H1 (cell line): ENCODE measurements at regions not wholly inside any gene's neighbourhood (a gene's known extent, or its start where the extent isn't known, plus 50 kb on each side); places are given as distances from the start of the nearest gene placed in this dataset.

ENCODE experiments used
- CTCF ChIA-PET: fragments of 300-600 bp; sonication (Branson Sonifier 250); formaldehyde crosslinking; loops from one replicate; lab custom pipeline; 2021; ENCODE audit not compliant: partially characterized antibody; lab: Charles Lee
- POLR2A ChIA-PET: fragments of 300-600 bp; sonication (Branson Sonifier 250); formaldehyde crosslinking; loops from one replicate; lab custom pipeline; 2021; ENCODE audit warnings: inconsistent platforms; ENCODE audit not compliant: partially characterized antibody; lab: Charles Lee
- DNase-seq, 2 experiments: peaks; one replicate each; pipeline versions ENCODE4 v3.0.0 to v3.0.0-alpha.2; 2010 to 2022; ENCODE audit warnings: low spot score in 2 of 2, low read depth in 1 of 2, mixed read lengths in 1 of 2
- FAIRE-seq: peaks from 2 replicates; lab custom pipeline; 2011; peaks lifted over from hg19 to GRCh38; lab: Jason Lieb, UNC
- H2AFZ ChIP-seq: 2 replicates; pipeline ENCODE4 v1.8.1; 2012; ENCODE audit warnings: low read length, inconsistent platforms
- H2AK5ac ChIP-seq: 2 replicates; pipeline ENCODE4 v1.6.1; 2013; ENCODE audit warnings: low read depth, low read length
- H2BK120ac ChIP-seq: replicated peaks from 2 replicates; pipeline ENCODE3; 2013; ENCODE audit warnings: low read depth, low read length, inconsistent platforms
- H2BK12ac ChIP-seq: 2 replicates; pipeline ENCODE4 v1.6.1; 2013; ENCODE audit warnings: low read depth, low read length
- H2BK15ac ChIP-seq: 2 replicates; pipeline ENCODE4 v1.6.1; 2013; ENCODE audit warnings: low read length
- H2BK20ac ChIP-seq: 2 replicates; pipeline ENCODE4 v1.6.1; 2013; ENCODE audit warnings: low read length
- H2BK5ac ChIP-seq: 2 replicates; pipeline ENCODE4 v1.6.1; 2013; ENCODE audit warnings: low read depth, low read length
- H3K14ac ChIP-seq: 2 replicates; pipeline ENCODE4 v1.6.1; 2013; ENCODE audit warnings: inconsistent platforms; ENCODE audit not compliant: insufficient read length
- H3K18ac ChIP-seq: 2 replicates; pipeline ENCODE4 v1.6.1; 2013; ENCODE audit warnings: low read length; ENCODE audit errors: extremely low read depth
- H3K23ac ChIP-seq: 2 replicates; pipeline ENCODE4 v1.6.1; 2013; ENCODE audit warnings: inconsistent platforms; ENCODE audit not compliant: insufficient read length
- H3K23me2 ChIP-seq: 2 replicates; pipeline ENCODE4 v1.6.1; 2013; ENCODE audit warnings: low read depth, low read length
- H3K27ac ChIP-seq: 2 replicates; pipeline ENCODE4 v1.6.1; 2011; ENCODE audit warnings: low read depth, low read length, inconsistent platforms
- H3K27me3 ChIP-seq, 4 experiments: replicated peaks in 1 of 4; 1 replicate in 1 of 4; 2 replicates in 3 of 4; pipeline versions ENCODE4 v1.6.1 to v1.8.1; 2011 to 2013; ENCODE audit warnings: low read length in 3 of 4, mild to moderate bottlenecking in 3 of 4, inconsistent platforms in 2 of 4, mixed read lengths in 2 of 4, moderate library complexity in 1 of 4; ENCODE audit not compliant: control insufficient read depth in 3 of 4, insufficient read depth in 3 of 4; ENCODE audit errors: extremely low read depth in 1 of 4
- H3K36me3 ChIP-seq, 4 experiments: 2 replicates each; pipeline versions ENCODE4 v1.6.1 to v1.8.1; 2011 to 2013; ENCODE audit warnings: mild to moderate bottlenecking in 4 of 4, low read length in 3 of 4, moderate library complexity in 2 of 4, control low read depth in 1 of 4, inconsistent platforms in 1 of 4; ENCODE audit not compliant: insufficient read depth in 4 of 4, control insufficient read depth in 2 of 4
- H3K4ac ChIP-seq: replicated peaks from 2 replicates; pipeline ENCODE3; 2013; ENCODE audit warnings: low read length, low read depth, mixed read lengths, inconsistent platforms; ENCODE audit not compliant: insufficient read length
- H3K4me1 ChIP-seq, 4 experiments: replicated peaks in 1 of 4; 1 replicate in 1 of 4; 2 replicates in 3 of 4; pipeline versions ENCODE4 v1.6.1 to v1.8.1; 2011 to 2013; ENCODE audit warnings: low read length in 3 of 4, inconsistent platforms in 2 of 4, mixed read lengths in 1 of 4; ENCODE audit not compliant: insufficient read depth in 4 of 4, control insufficient read depth in 3 of 4
- H3K4me2 ChIP-seq, 2 experiments: 2 replicates each; pipeline versions ENCODE4 v1.6.1 to v1.8.1; 2011 to 2013; ENCODE audit warnings: low read depth in 2 of 2, low read length in 2 of 2, control low read depth in 1 of 2, inconsistent platforms in 1 of 2, mild to moderate bottlenecking in 1 of 2; ENCODE audit not compliant: insufficient read depth in 1 of 2
- H3K4me3 ChIP-seq, 4 experiments: fragments of 200-600, 300-600 bp in 1 of 4; sonication (generic), shearing (Covaris generic), sonication (Bioruptor Twin) in 1 of 4; 2 replicates each; pipeline versions ENCODE4 v1.5.1 to v1.8.1; 2011 to 2016; ENCODE audit warnings: low read length in 4 of 4, low read depth in 3 of 4, control low read depth in 2 of 4, inconsistent platforms in 2 of 4, mild to moderate bottlenecking in 2 of 4, mixed read lengths in 1 of 4, moderate library complexity in 1 of 4; ENCODE audit not compliant: insufficient read depth in 2 of 4; ENCODE audit errors: extremely low read depth in 1 of 4
- H3K56ac ChIP-seq: replicated peaks from 2 replicates; pipeline ENCODE3; 2013; ENCODE audit warnings: low read depth, mild to moderate bottlenecking, mixed read lengths, low read length, inconsistent platforms; ENCODE audit not compliant: insufficient read length
- H3K79me1 ChIP-seq: 2 replicates; pipeline ENCODE4 v1.6.1; 2013; ENCODE audit warnings: low read depth, low read length, control low read depth
- H3K79me2 ChIP-seq, 2 experiments: 2 replicates each; pipeline versions ENCODE4 v1.6.1 to v1.8.1; 2012 to 2013; ENCODE audit warnings: low read length in 2 of 2, mild to moderate bottlenecking in 2 of 2, inconsistent platforms in 1 of 2; ENCODE audit not compliant: insufficient read depth in 2 of 2, control insufficient read depth in 1 of 2
- H3K9ac ChIP-seq, 4 experiments: replicated peaks in 1 of 4; 1 replicate in 1 of 4; 2 replicates in 3 of 4; pipeline versions ENCODE4 v1.6.1 to v1.8.1; 2011 to 2013; ENCODE audit warnings: low read depth in 3 of 4, low read length in 3 of 4, control low read depth in 2 of 4, mild to moderate bottlenecking in 2 of 4, moderate library complexity in 2 of 4, inconsistent platforms in 1 of 4; ENCODE audit errors: extremely low read depth in 1 of 4
- H3K9me3 ChIP-seq, 2 experiments: 2 replicates each; pipeline versions ENCODE4 v1.6.1 to v1.8.1; 2012 to 2013; ENCODE audit warnings: mild to moderate bottlenecking in 2 of 2, moderate library complexity in 2 of 2, control low read depth in 1 of 2, inconsistent platforms in 1 of 2, low read depth in 1 of 2, low read length in 1 of 2, mixed read lengths in 1 of 2; ENCODE audit not compliant: insufficient read depth in 2 of 2
- H4K20me1 ChIP-seq, 2 experiments: replicated peaks in 1 of 2; 2 replicates each; pipeline versions ENCODE3 to v1.8.1; 2011 to 2013; ENCODE audit warnings: inconsistent platforms in 2 of 2, low read length in 2 of 2, mild to moderate bottlenecking in 1 of 2; ENCODE audit not compliant: insufficient read depth in 2 of 2, control insufficient read depth in 1 of 2
- H4K5ac ChIP-seq: 2 replicates; pipeline ENCODE4 v1.6.1; 2013; ENCODE audit warnings: low read length, low read depth, mixed read lengths, inconsistent platforms; ENCODE audit not compliant: insufficient read length
- H4K8ac ChIP-seq: 2 replicates; pipeline ENCODE4 v1.8.0; 2013; ENCODE audit warnings: mild to moderate bottlenecking, moderate library complexity, low read length, inconsistent platforms; ENCODE audit not compliant: insufficient read depth; ENCODE audit errors: extremely low read depth
- H4K91ac ChIP-seq: replicated peaks from 2 replicates; pipeline ENCODE3; 2013; ENCODE audit warnings: low read length, mixed read lengths, inconsistent platforms; ENCODE audit not compliant: insufficient read length
- SRF ChIP-seq: IDR thresholded peaks from 2 replicates; pipeline ENCODE4 v1.6.1; 2011; ENCODE audit warnings: mild to moderate bottlenecking, low read depth, low read length, moderate library complexity
- WGBS, 2 experiments: shearing (Covaris generic) in 1 of 2; methylation state at CpG; one replicate each; pipeline versions ENCODE4 v1.1.6 to v1.1.7; 2013 to 2015; ENCODE audit warnings: low lambda C conversion rate in 2 of 2, mixed read lengths in 2 of 2, inconsistent platforms in 1 of 2, low coverage in 1 of 2, missing lambda C conversion rate in 1 of 2; ENCODE audit not compliant: insufficient replicate concordance in 2 of 2, insufficient coverage in 1 of 2, insufficient read length in 1 of 2; ENCODE audit errors: extremely low coverage in 1 of 2, missing lambda C conversion rate in 1 of 2; 5-methylcytosine and 5-hydroxymethylcytosine counted together

DNA sequence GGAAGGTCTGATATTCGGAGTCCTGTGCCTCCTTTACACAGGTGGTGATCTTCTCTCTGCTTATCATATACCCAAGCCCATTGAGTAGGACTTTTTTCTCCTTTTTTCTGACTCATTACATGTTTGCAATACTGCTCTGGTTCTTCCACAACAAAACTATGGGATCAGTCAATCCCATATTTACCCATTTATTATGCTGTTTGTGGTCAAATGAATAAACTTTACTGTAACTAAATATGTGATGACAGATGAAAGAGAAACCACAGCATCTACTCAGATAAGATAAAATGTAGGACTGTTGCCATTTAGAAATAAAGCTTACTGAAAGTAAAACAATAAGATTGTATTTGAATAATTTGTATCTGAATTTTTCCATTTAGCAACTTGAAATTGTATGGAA lies 958.7 kb upstream of the FAT3 start:
- no peaks in the 10 kb centered on the region for H3K27me3 ChIP-seq
- POLR2A ChIA-PET = no interaction called here
- no peak overlapping the region for H4K91ac ChIP-seq
- no peaks in the 10 kb centered on the region for H3K36me3 ChIP-seq
- no peak overlapping the region for H2AFZ ChIP-seq
- H3K4me1 ChIP-seq = no peaks in the 10 kb centered on the region
- no peak overlapping the region for H2BK12ac ChIP-seq
- no peak overlapping the region for H3K18ac ChIP-seq
- H3K14ac ChIP-seq = no peak overlapping the region
- no peak overlapping the region for H3K9ac ChIP-seq
- H2BK5ac ChIP-seq = no peak overlapping the region
- H3K79me1 ChIP-seq = no peaks in the 10 kb centered on the region
- no peak overlapping the region for H4K5ac ChIP-seq
- no peak overlapping the region for H3K56ac ChIP-seq
- no peak overlapping the region for H3K4me3 ChIP-seq
- H2AK5ac ChIP-seq = no peak overlapping the region
- no peaks in the 10 kb centered on the region for H4K20me1 ChIP-seq
- no peak overlapping the region for H2BK20ac ChIP-seq
- CTCF ChIA-PET = interaction anchor here (0.6 kb wide), 1 partner anchor 39 kb away, joined by 3 read pairs; no protein-coding TSS in a partner anchor
- H2BK15ac ChIP-seq = no peak overlapping the region
- H4K8ac ChIP-seq = no peak overlapping the region
- no peaks in the 10 kb centered on the region for H3K23me2 ChIP-seq
- H3K4me2 ChIP-seq = no peak overlapping the region
- no peak overlapping the region for H2BK120ac ChIP-seq
- no peaks in the 10 kb centered on the region; a peak in 1 of 4 replicates for H3K9me3 ChIP-seq
- no peak overlapping the region for H3K27ac ChIP-seq
- DNase-seq (no peak), FAIRE-seq (no peak)
- no peak overlapping the region for H3K4ac ChIP-seq
- WGBS, 2 experiments = 94% methylated on average over 1 of the region's 1 CpG; no CpG with 5 or more reads in 1 of the 2 experiments
- H3K79me2 ChIP-seq = no peaks in the 10 kb centered on the region
- H3K23ac ChIP-seq = no peak overlapping the region
- TF ChIP-seq SRF = no peak
